HG02870 (cell line): ENCODE measurements at regions not wholly inside any gene's neighbourhood (a gene's known extent, or its start where the extent isn't known, plus 50 kb on each side); places are given as distances from the start of the nearest gene placed in this dataset.
"Not testable (repeated sequence)": the region's sequence is repeated elsewhere in the genome, so short reads cannot be mapped to it uniquely, and the experiment has no call there.

Experiments
- ATAC-seq: cut with Tn5 transposase; IDR thresholded peaks from one replicate; pipeline ENCODE4 v1.9.1; 2021; ENCODE audit warnings: mild to moderate bottlenecking, moderate library complexity; ENCODE audit not compliant: unreplicated experiment

DNA sequence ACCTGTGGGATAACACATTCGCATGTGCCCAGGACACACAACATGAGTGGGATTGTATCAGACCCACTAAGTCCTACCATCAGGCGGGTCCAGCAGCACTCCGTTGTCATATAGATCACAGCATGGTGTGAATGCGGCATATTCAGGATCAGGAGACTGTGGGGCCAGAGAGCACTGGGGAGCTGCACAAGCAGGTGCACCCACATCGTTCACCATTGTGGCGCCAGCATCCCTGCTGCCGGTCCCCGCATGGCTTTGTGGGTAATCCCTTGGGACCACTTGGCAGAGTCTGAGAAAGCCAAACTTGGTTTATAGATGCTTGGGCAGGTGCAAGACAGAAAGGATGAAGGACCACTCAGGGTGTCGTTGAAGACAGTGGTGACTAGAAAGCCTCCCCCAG is 201.6 kb upstream of the B3GAT1 start:
- no peak for ATAC-seq

DNA sequence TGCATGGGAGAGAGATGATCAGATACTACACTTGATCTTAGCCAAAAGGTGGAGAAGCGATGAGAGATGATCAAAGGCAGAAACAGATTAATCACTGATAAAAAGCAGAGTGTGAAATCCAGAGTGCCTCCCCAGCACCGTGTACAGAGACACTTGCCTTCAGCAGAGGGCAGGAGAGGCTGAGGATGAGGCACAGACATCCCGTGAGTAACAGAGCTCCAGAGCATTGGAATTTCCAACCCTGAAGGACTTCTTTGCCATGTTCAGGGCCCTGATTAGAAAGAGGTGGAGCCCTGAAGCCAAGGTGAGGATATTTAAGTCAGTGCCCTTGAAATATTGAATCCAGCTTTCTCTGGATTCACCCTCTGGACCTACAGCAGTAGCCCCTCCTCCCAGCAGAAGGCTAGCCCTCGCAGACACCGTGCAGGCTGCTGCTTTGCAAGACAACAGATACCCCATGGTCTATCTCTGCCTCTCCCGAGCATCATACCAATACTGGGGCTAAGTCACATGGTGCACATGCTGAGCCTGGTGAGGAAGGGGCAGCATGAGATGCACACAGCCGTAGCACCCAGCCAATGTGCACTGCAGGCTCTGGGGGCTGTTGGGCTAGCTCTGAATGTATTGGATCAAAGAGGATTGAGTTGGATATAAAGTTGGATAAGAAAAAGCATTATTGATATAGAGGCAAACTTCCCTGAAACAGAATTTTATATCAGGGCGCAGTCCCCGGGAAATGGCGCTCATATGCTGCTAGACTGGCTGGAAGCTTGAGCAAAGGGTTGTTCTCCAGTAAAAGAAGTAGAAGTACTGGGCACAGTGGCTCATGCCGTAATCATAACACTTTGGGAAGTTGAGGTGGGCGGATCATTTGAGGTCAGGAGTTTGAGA is 200.3 kb upstream of the B3GAT1 start:
- ATAC-seq = no peak

DNA sequence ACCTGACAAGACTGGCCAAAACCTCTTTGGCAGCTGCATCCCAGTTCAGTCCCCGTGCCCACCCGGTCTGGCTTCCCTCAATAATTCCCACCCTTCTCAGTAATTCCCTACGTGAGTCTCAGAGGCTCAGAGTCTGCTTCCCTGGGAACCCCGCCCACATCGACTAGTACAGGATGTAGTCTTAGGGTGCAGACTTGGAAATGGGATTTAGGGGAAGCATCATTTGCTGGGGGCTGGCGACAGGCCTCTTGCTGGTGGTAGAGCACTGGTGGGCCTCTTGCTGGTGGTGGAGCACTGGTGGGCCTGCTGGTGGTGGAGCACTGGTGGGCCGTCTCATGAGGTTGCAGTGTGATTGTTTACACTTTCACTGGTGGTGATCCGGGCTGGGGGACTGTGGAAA is 199.5 kb upstream of the B3GAT1 start:
- ATAC-seq = no peak

DNA sequence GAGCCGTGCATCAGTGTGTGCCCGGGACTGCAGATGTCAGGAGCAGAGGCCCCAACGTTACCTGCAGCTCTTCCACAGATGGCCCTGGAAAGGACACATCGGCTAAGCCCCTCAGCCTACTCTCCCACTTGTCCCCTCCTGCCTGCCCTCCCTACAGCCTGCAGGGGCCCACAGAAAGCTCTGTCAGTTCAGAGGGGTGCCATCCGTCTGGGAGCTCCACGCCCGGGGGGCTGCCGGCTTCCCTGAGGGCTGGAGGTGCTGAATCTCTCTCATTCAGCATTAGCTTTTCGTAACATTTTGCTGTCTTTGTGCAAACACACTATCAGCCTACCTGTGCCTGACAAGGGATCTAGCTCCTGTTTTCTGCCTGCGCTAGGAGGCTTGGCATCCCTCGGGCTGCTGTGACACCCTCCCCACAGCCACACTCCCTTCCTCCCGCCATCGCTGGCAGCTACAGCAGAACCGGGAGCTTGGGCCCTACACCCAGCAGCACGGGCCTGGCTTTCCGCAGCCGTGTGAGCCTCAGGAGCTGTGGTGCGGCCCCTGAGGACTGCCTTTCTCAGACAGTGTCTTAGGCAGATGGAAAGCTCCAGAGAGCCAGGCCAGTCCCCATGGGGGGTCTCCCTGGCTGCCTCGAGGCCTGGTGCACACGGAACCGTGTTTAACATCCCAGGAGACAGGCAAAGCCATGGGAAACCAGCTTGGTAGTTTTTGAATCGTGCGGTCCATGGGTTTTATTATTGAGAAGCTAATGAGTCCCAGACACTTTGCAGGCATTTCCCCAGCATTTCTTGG is 198.3 kb upstream of the B3GAT1 start:
- no peak for ATAC-seq

DNA sequence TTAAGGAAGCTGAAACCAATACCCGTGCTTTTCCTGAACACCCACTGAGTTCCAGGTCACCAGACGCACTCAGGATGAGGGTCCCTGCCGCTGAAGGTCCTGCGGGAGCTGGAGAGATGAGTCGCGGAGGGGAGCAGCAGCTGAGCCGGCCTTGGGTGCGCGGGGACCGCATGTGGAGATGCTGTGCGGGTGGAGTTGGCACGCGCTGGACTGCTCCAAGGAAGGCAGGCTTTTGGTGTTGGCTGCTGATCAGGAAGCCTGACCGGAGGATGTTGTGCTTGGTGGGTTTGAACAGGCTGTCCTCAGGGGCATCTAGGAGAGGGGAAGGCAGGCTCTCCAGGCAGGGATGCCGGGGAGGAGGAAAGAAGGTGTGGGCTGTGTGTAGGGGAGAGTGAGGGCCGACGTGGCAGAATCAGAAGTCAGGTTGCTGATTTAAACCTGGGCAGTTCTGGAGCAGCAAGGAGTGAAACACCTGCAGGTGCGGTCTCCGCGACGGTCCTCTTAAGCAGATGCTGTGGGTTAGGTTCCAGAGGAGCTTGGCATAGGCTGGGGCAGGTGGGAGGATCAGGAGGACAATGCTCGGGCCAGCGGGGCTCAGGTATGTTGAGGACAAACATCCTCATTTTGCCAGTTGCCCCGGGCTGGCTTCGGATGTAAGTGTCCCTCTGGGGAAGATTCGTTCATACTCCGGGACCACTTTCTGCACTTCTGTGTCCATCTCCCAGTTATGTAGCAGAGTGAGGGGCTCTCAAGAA is 197.5 kb upstream of the B3GAT1 start:
- no peak for ATAC-seq

DNA sequence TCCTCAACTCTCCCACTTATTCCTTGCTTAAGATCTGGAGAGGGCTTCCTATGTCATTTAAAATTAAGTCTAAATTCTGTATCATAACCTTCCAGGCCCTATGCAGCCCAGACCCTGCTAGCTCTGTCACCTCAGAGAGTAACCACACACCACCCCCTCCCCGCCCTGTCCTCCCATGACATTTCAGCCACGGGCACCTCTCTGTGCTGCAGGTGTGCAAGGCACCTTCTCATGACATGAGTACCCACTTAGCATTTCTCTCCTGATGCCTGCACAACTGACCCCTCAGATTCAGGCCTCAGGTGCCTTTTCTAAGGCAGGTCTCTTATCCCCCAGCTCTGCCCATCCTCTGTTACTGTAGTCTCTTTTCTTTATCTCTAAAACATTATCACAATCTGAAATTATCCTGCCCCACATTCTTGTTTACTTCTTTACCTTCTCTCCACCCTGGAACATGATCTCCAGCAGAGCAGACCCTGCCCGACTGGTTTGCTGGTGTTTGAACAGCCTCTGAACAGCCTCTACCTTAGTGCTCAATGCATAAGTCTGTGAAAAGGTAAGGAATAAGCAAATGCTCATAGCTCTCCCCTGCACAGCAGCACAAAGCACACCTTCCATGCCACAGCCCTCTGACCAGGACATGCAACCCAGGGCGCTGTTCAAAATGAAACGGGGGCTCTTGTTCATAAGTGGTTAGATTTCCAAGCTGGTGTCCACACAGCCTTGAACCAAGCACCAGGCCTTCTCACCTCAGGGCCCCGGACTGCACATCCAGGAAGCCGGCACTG is 196.1 kb upstream of the B3GAT1 start:
- ATAC-seq = no peak

DNA sequence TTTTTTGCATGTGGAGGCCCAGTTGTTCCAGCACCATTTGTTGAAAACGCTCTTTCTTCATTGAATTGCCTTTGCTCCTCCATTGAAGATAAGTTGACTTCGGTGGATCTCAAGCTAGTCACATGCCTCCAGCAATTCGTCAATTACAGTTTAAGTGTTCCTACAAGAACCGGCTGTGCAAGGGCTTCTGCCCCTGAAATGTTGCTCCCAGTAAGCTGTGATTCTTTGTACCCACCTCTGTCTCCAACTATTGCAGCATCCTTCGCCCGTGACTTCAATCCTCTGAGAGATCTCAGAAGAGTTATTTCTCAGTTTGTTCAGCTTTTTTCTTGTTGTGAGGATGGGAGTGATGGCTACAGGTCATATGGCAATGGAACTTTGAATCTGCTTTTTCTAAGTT is 194.2 kb upstream of the B3GAT1 start:
- no peak for ATAC-seq

DNA sequence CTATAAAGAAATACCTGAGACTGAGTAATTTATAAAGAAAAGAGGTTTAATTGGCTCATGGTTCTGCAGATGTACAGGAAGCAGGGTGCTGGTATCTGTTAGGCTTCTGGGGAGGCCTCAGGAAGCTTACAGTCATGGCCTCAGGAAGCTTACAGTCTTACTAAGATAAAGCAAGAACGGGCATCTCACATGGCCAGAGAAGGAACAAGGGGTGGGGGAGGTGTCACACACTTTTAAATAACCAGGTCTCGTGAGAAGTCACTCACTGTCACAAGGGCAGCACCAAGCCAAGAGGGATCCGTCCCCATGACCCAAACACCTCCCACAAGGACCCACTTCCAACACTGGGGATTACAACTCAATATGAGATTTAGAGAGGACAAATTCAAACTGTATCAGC is 192.8 kb upstream of the B3GAT1 start:
- no peak for ATAC-seq

DNA sequence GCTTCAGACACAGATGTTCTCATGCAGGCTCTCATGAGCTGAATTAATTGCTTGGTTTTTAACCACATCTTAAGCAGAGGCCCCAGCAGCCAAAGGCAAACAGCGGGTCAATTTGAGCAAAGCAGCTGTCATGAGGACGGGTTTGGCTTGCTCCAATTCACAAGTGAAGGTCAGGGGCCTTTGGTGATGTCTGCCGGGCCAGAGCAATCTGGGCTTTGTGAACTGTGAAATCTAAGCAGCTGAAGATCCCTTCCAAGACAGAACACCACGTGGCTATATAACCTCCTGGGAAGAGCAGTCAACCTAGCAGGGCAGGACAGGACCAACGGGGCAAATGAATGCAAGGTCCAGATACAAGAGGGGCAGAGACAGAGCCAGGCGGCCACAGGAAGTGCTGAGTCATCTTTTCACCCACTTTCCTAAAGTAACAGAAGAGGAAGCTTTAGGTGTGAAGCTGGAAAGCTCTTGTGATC is 187.3 kb upstream of the B3GAT1 start:
- no peak for ATAC-seq

DNA sequence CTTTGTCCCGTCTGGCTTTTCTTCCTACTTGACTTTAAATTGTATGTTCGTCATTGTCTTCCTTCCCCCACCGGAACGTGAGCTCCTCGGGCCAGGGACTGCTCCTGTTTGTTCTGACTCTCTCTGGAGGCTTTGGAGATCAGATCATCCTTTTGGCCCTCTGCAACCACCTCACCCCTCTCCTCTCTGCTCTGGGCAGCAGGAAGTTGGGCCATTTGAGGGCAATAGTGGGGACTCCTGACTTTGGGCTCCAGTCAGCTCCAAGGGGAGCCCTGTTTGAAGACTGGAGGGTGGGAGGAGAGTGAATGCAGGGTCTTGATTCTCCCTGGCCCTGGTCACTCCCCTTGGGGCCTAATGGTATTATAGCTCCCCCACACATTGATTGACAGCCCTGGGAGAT is 186.3 kb upstream of the B3GAT1 start:
- ATAC-seq = no peak

DNA sequence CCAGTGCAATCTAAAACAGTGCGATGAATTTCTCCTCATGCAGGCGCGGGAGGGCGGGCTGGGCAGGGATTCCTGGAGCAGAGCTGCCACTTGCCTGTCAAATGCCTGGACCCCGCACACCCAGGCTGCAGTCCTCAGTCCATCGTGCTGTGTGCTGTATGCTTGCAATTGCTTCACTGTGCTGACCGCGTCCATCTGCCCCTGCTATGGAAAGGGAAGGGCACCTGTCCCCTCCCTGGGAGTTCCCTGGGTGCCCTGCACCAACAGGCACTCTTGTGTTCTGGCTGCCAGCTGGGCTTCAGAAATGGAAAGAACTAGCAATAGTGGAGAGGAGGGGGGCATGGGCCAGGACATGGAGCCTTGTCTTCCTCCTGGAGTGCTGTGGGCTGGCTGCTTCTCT is 185.4 kb upstream of the B3GAT1 start:
- ATAC-seq = no peak

DNA sequence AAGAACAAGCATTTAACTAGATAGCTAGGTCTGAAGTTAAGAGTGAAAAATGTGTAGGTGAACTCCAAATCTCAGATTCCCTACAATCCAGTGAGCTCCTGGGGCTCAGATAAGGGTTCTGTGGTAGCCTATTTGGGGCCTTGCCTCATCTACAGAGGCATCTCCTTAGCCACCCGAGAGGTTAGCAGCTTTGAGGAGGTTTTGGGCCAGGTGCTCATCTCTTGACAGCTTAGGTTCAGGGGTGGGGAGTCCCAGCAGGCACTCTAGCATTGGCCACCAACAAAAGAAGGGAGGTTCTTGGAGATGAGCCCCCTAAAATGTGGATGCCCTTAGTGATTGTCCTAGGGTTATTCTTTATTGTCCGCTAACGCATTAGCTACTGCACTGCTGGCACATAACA is 184.4 kb upstream of the B3GAT1 start:
- ATAC-seq = no peak

DNA sequence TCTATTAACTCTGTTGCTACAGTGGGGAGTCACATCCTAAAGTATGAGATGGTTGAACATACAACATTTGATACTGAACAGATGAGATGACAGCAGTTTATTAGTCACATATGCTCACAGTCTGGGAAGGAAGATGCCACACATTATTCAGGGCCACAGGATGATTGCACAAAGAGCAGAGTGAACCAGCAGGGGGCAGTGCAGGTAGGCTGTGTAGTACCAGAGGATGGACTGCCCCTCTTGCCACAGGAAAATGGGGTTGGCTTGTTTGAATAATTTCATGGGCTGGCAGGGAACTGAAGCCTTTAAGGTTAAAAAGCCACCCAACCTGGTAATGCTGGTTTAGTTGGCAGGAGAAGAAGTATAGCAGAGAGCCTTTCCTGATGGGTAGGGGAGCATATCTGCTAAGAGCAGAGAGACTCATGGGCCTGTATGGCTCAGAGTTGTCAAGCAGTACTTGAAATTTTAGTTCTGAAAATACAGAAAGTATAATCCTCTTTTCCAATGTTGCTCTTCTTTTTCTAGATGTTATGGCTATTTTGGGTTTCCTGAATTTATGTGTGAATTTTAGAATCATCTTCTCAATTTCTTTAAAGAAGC is 180.4 kb upstream of the B3GAT1 start:
- ATAC-seq = no peak

DNA sequence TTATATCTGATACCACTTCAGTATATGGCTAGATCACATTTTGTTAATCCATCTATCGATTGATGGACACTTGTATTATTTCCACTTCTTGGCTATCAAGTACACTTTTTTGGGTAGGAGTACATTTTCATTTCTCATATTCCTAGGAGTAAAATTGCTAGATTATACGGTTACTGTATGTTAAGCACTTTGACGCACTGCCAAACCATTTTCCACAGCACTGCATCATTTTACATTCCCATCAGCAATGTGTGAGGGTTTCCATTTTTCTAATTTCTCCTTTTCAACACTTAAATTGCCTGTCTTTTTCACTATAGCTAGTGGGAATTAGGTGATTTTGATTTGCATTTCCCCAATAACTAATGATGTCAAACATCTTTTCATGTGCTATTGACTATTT is 179.3 kb upstream of the B3GAT1 start:
- no peak for ATAC-seq

DNA sequence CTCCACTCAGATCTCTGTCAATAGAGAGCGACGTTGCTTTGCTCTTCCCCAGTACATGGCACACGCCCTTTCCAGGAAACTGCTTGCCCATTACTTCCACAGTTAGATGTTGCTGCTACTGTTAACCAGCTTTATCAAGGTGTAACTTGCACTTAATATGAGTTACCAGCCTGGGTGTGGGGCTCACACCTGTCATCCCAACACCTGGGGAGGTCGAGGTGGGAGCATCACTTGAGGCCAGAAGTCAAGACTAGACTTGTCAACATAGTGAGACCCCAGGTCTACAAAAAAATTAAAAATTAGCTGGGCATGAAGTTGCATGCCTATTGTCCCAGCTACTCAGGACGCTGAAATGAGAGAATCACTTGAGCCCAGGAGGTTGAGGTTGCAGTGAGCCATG is 177.1 kb upstream of the B3GAT1 start:
- ATAC-seq = no peak

DNA sequence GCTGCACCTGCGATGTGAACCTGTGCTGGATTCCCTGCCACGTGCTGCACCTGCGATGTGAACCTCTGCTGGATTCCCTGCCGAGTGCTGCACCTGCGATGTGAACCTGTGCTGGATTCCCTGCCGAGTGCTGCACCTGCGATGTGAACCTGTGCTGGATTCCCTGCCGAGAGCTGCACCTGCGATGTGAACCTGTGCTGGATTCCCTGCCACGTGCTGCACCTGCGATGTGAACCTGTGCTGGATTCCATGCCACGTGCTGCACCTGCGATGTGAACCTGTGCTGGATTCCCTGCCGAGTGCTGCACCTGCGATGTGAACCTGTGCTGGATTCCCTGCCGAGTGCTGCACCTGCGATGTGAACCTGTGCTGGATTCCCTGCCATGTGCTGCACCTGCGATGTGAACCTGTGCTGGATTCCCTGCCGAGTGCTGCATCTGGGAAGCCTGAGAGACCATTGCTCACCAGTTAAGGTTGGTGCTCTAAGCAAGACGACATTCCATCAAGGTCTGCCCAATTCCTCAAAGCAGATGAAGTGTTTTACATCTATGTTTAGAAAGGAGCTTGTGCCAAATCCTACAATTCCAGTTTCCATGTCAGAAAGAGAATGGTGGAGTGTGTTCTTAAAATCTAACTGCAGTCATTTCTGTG is 176.5 kb upstream of the B3GAT1 start:
- not testable (repeated sequence) for ATAC-seq

DNA sequence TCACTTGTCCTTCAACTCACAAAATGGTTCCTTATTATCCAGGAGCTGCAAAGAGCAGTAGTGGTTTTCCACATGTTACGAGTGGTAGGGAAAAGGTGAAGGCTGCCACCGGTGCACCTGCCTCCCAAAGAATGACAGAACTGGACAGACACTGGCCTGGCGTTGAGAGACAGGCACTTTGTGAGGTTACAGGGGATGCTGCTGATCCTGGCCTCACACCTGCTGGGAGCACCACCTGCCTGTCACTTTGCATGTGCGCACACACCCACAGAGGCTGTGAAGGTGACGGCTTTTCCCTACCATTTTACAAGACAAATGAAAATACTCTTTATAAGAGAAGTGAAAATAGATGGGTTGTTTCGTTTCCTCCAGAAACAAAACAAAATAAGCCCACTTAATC is 175.3 kb upstream of the B3GAT1 start:
- peak; percentile 51 for ATAC-seq

DNA sequence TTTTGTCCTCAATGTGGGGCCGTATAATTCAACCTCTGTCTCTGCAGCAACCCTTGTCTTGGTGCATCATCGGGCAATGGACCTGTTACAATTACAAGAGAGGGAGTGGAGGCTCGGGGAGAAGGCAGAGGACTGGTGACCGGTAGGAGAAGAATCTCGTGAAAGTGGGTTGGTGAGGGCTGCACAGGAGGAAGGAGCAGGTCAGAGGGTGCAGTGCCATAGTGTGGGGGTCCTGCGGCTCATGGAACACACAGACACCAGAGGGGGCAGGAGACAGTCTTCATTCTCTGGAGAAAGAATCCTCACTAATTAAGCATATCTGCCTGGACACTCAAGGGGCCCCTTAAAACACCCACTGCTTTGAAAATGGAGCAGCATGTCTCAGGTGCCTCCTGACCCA is 174.7 kb upstream of the B3GAT1 start:
- ATAC-seq = no peak

DNA sequence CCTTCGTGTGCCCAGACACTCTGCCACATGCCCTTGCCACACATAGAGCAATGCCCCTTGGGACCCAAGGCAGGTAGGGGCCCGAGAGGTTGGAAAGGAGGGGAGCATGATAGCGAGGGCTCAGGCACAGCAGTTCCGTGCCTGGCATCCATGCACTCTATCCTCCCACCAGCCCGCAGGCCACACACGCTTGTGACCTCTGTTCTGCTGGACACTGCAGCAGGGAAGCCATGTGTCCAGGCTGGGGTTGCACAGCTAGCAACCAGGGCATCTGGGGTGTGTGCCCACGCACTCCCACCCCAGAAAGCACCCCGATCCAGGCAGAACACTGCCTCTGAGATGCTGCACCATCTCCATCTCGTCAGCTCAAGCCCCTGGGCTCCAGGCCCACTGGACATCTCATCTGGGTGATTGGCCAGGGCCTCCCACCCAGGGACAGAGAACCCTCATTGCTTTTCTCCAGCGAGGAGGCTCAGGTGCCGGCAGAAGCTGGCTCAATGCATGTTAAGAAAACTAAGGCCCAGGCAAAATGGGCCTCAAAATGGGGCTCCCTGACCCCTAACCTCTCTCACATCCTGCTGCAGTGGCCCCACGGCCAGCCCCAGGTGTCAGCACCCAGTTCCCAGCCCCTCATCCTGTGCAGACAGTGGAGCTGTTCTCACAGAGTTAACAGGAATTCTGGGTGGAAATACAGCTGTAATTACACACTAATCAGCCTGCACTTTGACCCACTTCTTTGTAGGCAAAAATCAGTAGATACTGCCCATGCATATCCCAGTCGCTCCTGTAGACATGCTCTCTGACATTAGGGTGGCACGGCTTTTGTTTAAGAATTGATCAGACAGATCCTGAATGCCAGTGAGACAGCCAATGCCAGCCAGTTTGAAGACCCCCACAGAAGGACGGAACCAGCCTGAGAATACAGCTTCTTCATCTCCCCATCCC is 173.9 kb upstream of the B3GAT1 start:
- no peak for ATAC-seq
